ENCODE measurements at regions not wholly inside any gene's neighbourhood (a gene's known extent, or its start where the extent isn't known, plus 50 kb on each side); places are given as distances from the start of the nearest gene placed in this dataset.

DNA sequence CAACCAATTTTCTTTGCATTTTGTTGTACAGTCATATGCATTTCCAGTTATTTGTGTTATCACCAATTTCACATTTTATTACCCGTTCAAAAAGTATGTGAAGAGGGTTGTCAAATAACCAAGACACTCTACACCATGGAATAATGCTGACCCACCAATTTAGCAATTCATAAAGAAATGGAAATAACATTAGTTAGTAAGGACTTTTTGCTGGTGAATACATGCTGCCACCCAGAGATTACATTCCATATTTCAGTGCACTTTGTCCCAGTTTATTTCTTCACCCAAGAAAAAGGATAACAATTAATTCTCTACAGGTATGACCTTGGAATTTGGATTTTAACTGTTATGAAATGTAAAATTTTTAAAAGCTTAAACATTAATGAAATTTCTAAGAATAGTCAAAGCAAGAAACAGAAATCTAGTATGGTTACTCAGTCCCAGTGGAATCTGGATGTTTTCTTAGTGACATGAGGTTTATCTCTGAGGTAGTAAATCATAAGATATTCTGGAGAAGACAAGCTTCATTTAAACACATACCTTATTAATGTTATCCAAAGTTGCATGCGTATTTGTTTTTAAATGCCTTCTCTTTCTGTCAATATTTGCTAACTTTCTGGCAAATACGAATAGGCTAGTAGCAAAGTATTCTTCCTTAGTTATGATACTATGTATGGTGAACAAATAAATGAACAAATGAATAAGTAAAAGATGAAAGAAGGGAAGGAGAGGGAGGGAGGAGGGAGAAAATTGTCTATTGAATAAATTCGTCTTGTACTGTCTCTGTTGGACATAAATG, 100.6 kb downstream of the CETN3 start:
- no peak for TF ChIP-seq POLR2A (IDR thresholded peaks at IDR 0.05)
- TF ChIP-seq, protein P1, sequence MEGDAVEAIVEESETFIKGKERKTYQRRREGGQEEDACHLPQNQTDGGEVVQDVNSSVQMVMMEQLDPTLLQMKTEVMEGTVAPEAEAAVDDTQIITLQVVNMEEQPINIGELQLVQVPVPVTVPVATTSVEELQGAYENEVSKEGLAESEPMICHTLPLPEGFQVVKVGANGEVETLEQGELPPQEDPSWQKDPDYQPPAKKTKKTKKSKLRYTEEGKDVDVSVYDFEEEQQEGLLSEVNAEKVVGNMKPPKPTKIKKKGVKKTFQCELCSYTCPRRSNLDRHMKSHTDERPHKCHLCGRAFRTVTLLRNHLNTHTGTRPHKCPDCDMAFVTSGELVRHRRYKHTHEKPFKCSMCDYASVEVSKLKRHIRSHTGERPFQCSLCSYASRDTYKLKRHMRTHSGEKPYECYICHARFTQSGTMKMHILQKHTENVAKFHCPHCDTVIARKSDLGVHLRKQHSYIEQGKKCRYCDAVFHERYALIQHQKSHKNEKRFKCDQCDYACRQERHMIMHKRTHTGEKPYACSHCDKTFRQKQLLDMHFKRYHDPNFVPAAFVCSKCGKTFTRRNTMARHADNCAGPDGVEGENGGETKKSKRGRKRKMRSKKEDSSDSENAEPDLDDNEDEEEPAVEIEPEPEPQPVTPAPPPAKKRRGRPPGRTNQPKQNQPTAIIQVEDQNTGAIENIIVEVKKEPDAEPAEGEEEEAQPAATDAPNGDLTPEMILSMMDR (IDR thresholded peaks at IDR 0.05), result no peak
